Upper lobe of right lung (tissue), 1 donor: ENCODE measurements at regions not wholly inside any gene's neighbourhood (a gene's known extent, or its start where the extent isn't known, plus 50 kb on each side); places are given as distances from the start of the nearest gene placed in this dataset.

ENCODE experiments used
- ATAC-seq: fragments of 200-7000 bp; cut with Tn5 transposase; one replicate; pipeline ENCODE4 v1.9.1; 2020; ENCODE audit warnings: mild to moderate bottlenecking, moderate library complexity
- DNase-seq: peaks from one replicate; pipeline ENCODE4 v3.0.0-alpha.2; 2020
- H3K27ac ChIP-seq: fragments of 200-600 bp; one replicate; pipeline ENCODE4 v1.8.0; 2022
- H3K27me3 ChIP-seq: fragments of 200-600 bp; one replicate; pipeline ENCODE4 v1.8.0; 2022; ENCODE audit warnings: mild to moderate bottlenecking
- H3K36me3 ChIP-seq: fragments of 200-600 bp; one replicate; pipeline ENCODE4 v1.8.0; 2022
- H3K4me1 ChIP-seq: fragments of 200-600 bp; one replicate; pipeline ENCODE4 v1.8.0; 2022
- H3K4me3 ChIP-seq: fragments of 200-600 bp; one replicate; pipeline ENCODE4 v1.8.0; 2022; ENCODE audit warnings: mild to moderate bottlenecking
- H3K9me3 ChIP-seq: fragments of 200-600 bp; one replicate; pipeline ENCODE4 v1.8.0; 2022
- intact Hi-C: fragments of 100-400 bp; cut with DNase I; formaldehyde crosslinking; loops from one replicate; pipeline ENCODE4 v1.11.0; 2022
- TF ChIP-seq, protein P1 (sequence below): fragments of 200-600 bp; IDR thresholded peaks from one replicate; pipeline ENCODE4 v1.8.0; 2022; ENCODE audit warnings: antibody characterized with exemption
- donor health status: DM: no; HTN: yes; CAD: no; lungs with severe emphysema.

DNA sequence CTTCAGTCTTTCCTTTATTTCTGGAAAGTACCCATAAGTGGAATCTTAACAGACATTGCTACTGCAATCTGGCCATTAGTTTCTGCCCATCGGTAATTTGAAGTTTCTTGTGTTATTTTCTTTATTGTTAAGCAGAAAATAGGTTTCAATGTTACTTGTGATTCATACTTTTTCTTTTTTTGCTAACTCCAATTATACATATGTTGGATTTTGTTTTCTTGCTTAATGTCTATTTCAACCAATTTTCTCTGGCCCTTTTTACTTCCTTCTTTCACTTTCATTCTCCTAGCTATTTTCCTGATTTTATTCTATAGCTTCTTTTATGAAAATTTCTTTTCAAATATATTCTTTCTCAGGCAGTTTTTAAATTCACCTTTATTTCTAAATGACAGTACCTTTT lies 457.4 kb downstream of the TCERG1L start:
- intact Hi-C loops = no loop called here
- H3K27ac ChIP-seq = no peak overlapping the region
- ATAC-seq = no peak
- H3K36me3 ChIP-seq = no peaks in the 10 kb centered on the region
- DNase-seq = no peak
- H3K27me3 ChIP-seq = no peaks in the 10 kb centered on the region
- H3K4me1 ChIP-seq = no peaks in the 10 kb centered on the region
- no peak overlapping the region for H3K4me3 ChIP-seq
- H3K9me3 ChIP-seq = peaks cover 25% of the 10 kb centered on the region
- TF ChIP-seq, protein P1, sequence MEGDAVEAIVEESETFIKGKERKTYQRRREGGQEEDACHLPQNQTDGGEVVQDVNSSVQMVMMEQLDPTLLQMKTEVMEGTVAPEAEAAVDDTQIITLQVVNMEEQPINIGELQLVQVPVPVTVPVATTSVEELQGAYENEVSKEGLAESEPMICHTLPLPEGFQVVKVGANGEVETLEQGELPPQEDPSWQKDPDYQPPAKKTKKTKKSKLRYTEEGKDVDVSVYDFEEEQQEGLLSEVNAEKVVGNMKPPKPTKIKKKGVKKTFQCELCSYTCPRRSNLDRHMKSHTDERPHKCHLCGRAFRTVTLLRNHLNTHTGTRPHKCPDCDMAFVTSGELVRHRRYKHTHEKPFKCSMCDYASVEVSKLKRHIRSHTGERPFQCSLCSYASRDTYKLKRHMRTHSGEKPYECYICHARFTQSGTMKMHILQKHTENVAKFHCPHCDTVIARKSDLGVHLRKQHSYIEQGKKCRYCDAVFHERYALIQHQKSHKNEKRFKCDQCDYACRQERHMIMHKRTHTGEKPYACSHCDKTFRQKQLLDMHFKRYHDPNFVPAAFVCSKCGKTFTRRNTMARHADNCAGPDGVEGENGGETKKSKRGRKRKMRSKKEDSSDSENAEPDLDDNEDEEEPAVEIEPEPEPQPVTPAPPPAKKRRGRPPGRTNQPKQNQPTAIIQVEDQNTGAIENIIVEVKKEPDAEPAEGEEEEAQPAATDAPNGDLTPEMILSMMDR = no peak

DNA sequence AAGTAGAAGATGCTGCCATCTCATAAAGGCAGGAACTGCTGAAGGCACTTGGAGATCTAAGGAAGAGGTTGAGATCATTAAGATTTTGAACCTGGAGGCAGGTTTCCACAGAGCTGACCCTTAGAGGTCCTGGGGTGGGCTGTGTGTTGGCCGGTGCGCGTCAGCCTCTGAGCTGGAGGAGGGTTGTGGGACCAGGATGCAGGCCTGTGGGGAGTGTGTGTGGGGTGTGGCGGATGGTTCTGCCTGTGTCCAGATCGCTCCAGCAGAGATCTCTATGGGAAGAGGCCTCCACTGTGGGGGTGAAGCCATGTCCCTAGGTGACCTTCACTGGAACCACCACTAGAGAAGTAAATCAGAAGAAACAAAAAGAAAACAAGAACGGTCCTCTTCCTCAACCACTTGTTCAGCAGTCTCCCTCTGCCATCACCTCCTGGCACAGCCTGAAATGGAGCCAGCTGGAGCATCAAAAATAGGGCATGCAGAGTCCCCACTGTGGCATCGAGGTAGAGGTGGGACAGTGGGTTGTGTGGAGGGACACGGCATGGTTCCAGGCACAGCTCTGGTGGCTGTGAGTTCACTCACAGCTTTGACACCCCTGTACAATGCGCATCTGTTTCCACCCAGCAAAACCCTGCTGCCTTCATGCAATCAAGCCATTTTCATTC lies 453.8 kb downstream of the TCERG1L start:
- no peaks in the 10 kb centered on the region for H3K4me1 ChIP-seq
- DNase-seq (no peak), ATAC-seq (peak; percentile 23)
- no peaks in the 10 kb centered on the region for H3K36me3 ChIP-seq
- H3K9me3 ChIP-seq = peaks cover 25% of the 10 kb centered on the region
- no peak overlapping the region for H3K27ac ChIP-seq
- H3K27me3 ChIP-seq = no peaks in the 10 kb centered on the region
- intact Hi-C loops = no loop called here
- TF ChIP-seq, protein P1 = no peak
- no peak overlapping the region for H3K4me3 ChIP-seq

DNA sequence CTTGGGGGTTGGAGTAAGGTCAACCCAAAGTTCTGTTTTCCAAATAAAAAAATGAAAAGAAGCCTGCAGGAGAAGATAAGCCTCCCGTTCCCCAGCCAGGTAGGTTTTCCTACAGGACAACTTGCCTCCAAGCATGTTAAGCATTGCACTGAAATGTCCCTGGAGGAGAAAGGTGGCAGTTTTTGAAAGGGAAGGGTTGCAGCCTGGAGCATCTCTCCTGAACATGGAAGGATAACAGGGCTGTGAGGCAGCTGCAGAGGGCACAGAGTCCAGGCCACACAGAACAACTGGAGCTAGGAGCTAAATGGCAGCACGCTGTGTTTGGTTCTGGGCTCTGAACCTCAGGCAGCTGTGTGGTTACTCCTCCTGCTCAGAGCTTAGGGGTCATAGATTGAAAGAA lies 452.9 kb downstream of the TCERG1L start:
- no peaks in the 10 kb centered on the region for H3K36me3 ChIP-seq
- TF ChIP-seq, protein P1 = no peak
- H3K4me1 ChIP-seq = no peaks in the 10 kb centered on the region
- intact Hi-C loops = no loop called here
- no peaks in the 10 kb centered on the region for H3K27me3 ChIP-seq
- ATAC-seq = no peak
- H3K27ac ChIP-seq = no peak overlapping the region
- H3K9me3 ChIP-seq = peaks cover 20% of the 10 kb centered on the region
- no peak for DNase-seq
- H3K4me3 ChIP-seq = no peak overlapping the region

DNA sequence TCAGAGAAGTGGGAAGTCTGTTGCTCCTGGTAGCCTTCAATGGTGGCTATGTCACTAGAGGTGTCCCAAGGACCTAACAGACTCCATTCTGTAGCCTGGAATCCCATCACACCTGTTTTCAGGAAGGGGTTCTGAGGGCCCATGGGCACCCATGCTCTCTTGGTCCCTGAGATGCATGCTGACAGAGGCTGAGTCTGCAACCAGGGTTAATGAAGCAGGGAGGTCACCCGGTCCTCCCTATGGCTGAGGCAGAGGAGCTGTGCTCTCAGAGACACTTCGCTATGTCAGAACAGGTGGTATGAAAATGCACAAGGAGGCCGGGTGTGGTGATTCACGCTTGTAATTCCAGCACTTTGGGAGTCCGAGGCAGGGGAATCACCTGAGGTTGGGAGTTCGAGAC lies 452.1 kb downstream of the TCERG1L start:
- no peak overlapping the region for H3K27ac ChIP-seq
- H3K4me1 ChIP-seq = no peaks in the 10 kb centered on the region
- peaks cover 12% of the 10 kb centered on the region for H3K9me3 ChIP-seq
- no peaks in the 10 kb centered on the region for H3K27me3 ChIP-seq
- ATAC-seq = no peak
- TF ChIP-seq, protein P1 = no peak
- no peaks in the 10 kb centered on the region for H3K36me3 ChIP-seq
- no peak overlapping the region for H3K4me3 ChIP-seq
- intact Hi-C loops = no loop called here
- DNase-seq = no peak

DNA sequence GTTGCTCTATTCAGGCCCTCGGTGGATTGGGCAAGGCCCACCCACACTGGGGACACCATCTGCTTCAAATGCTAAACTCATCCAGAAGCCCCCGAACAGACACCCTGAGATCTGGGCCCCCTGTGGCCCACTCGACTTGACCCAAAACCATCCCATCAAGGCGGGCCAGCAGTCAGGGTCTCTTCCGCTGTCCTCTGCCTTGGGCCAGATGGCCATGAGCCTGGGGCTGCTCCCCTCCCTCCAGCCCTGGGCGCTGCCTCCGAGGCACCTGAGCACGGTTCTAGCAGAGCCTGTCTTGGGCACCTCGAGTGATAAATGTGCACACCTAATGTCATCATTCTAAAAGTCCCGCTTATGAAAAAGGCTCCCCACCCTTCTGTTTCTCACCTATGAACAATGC lies 449.4 kb downstream of the TCERG1L start:
- no peaks in the 10 kb centered on the region for H3K36me3 ChIP-seq
- ATAC-seq (no peak), DNase-seq (no peak)
- no peaks in the 10 kb centered on the region for H3K9me3 ChIP-seq
- H3K4me1 ChIP-seq = no peaks in the 10 kb centered on the region
- no peak overlapping the region for H3K4me3 ChIP-seq
- H3K27ac ChIP-seq = no peak overlapping the region
- TF ChIP-seq, protein P1 = no peak
- intact Hi-C loops = no loop called here
- no peaks in the 10 kb centered on the region for H3K27me3 ChIP-seq

DNA sequence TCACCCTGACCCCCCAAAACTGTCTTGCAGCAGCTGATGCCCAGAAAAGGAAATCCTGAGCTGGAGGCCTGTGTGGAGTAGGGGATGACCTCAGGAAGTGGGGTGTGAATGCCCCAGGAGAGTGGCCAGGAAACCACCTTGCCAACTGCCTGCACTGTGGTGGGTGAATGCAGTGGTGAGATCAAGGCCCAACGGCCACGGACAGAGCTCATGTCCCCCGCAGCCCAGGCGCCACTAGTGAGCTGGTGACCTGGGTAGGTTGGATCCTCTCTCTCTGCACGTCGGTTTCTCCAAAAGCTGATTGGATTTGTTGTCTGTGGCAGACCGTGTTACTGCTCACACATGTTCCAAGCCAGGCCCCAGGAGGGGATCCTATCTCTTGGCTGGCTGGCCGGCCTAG lies 448.9 kb downstream of the TCERG1L start:
- TF ChIP-seq, protein P1 = no peak
- Histone ChIP-seq H3K36me3 (no peaks in the 10 kb centered on the region), H3K27me3 (no peaks in the 10 kb centered on the region), H3K4me1 (no peaks in the 10 kb centered on the region), H3K27ac (no peak overlapping the region), H3K4me3 (no peak overlapping the region), H3K9me3 (no peaks in the 10 kb centered on the region)
- DNase-seq = no peak
- intact Hi-C loops = no loop called here
- ATAC-seq = no peak
